ENCODE measurements at regions not wholly inside any gene's neighbourhood (a gene's known extent, or its start where the extent isn't known, plus 50 kb on each side); places are given as distances from the start of the nearest gene placed in this dataset.

GRCh38 chr18:25454270-25454659, 102.3 kb upstream of the ZNF521 start:
- CTCF ChIA-PET, result no interaction called here

DNA sequence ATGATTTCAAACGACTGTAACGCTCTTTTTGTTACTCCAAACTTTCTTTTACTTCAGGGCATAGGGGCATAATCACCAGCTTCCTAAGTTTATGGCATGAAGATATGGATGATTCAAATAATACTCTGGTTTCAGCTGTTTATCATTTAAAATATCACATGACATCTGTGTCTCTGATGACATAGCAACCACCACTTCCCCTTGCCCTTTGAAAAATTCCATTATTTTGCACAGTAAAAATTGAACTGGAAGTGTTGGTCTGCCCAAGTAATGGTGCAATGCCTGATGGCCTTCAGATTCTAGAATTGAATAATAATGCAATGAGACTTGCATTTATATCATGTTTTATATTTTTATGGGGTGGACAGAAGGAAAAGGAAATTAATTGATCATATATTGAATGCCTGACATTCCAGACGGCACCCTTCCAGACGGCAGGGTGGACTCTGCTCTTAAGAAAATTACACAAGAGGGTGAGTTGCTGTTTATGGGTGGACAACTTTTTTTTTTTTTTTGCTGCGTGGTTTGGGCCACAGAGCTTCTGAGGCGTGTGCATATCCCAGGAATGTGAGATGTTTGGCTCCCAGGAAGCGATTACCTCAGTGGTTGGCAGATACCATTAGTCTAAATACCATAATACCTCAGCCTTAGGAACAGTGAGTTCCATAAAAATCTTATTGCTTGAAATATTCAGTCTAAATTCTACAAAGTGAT, 101.7 kb upstream of the ZNF521 start:
- H3K27ac ChIP-seq, result no peak overlapping the region
- POLR2A ChIA-PET (ENCODE audit: low non-redundant PET), result no interaction called here
- no peak for DNase-seq (ENCODE audit: low spot score)
- CTCF ChIA-PET, result no interaction called here
- TF ChIP-seq, protein P1, sequence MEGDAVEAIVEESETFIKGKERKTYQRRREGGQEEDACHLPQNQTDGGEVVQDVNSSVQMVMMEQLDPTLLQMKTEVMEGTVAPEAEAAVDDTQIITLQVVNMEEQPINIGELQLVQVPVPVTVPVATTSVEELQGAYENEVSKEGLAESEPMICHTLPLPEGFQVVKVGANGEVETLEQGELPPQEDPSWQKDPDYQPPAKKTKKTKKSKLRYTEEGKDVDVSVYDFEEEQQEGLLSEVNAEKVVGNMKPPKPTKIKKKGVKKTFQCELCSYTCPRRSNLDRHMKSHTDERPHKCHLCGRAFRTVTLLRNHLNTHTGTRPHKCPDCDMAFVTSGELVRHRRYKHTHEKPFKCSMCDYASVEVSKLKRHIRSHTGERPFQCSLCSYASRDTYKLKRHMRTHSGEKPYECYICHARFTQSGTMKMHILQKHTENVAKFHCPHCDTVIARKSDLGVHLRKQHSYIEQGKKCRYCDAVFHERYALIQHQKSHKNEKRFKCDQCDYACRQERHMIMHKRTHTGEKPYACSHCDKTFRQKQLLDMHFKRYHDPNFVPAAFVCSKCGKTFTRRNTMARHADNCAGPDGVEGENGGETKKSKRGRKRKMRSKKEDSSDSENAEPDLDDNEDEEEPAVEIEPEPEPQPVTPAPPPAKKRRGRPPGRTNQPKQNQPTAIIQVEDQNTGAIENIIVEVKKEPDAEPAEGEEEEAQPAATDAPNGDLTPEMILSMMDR (conservative IDR thresholded peaks at IDR 0.05; ENCODE audit: low read depth), result no peak

More at GRCh38 chr18:25454270-25454659, 102.3 kb upstream of the ZNF521 start:
- DNase-seq (ENCODE audit: low spot score), result no peak
- POLR2A ChIA-PET (ENCODE audit: low non-redundant PET), result no interaction called here
- TF ChIP-seq, protein P1 (conservative IDR thresholded peaks at IDR 0.05; ENCODE audit: low read depth), result no peak
- no peak overlapping the region for H3K27ac ChIP-seq

GRCh38 chr18:25451077-25451658, 99.2 kb upstream of the ZNF521 start:
- ChIA-PET CTCF (interaction anchor here (0.5 kb wide), 1 partner anchor 40 kb away, joined by 3 read pairs; no protein-coding TSS in a partner anchor), POLR2A (ENCODE audit: low non-redundant PET) (no interaction called here)
- TF ChIP-seq, protein P1 (conservative IDR thresholded peaks at IDR 0.05; ENCODE audit: low read depth), result no peak
- no peak for DNase-seq (ENCODE audit: low spot score)
- no peak overlapping the region for H3K27ac ChIP-seq

- H3K27ac ChIP-seq, result no peak overlapping the region
- TF ChIP-seq, protein P1 (conservative IDR thresholded peaks at IDR 0.05; ENCODE audit: low read depth), result no peak
- CTCF ChIA-PET, result no interaction called here
- no peak for DNase-seq (ENCODE audit: low spot score)
- POLR2A ChIA-PET (ENCODE audit: low non-redundant PET), result no interaction called here
These were observed 97.1 kb upstream of the ZNF521 start for GRCh38 chr18:25449046-25449445.

GRCh38 chr18:25446972-25447371, 95.0 kb upstream of the ZNF521 start:
- ChIA-PET POLR2A (ENCODE audit: low non-redundant PET) (no interaction called here), CTCF (interaction anchor here (0.6 kb wide), 2 partner anchors 16 to 1273 kb away, joined by 4 to 6 read pairs; no protein-coding TSS in a partner anchor)
- DNase-seq (ENCODE audit: low spot score), result no peak
- no peak overlapping the region for H3K27ac ChIP-seq
- TF ChIP-seq, protein P1 (conservative IDR thresholded peaks at IDR 0.05; ENCODE audit: low read depth), result no peak

- CTCF ChIA-PET, result no interaction called here
- no peak overlapping the region for H3K27ac ChIP-seq
- DNase-seq (ENCODE audit: low spot score), result no peak
- POLR2A ChIA-PET (ENCODE audit: low non-redundant PET), result no interaction called here
- TF ChIP-seq, protein P1 (conservative IDR thresholded peaks at IDR 0.05; ENCODE audit: low read depth), result no peak
These were observed 93.5 kb upstream of the ZNF521 start for GRCh38 chr18:25445430-25445829.

All from RWPE1 (cell line).